Hepatocyte (in vitro differentiated cells): ENCODE measurements at regions not wholly inside any gene's neighbourhood (a gene's known extent, or its start where the extent isn't known, plus 50 kb on each side); places are given as distances from the start of the nearest gene placed in this dataset.

Experiments used
- EZH2 ChIP-seq: fragments of 200-600 bp; sonication (generic); IDR thresholded peaks from 2 replicates; pipeline ENCODE4 v1.6.1; 2016; ENCODE audit warnings: antibody characterized with exemption, mild to moderate bottlenecking, borderline replicate concordance
- TF ChIP-seq, protein P1 (sequence below): fragments of 200-600 bp; sonication (generic); IDR thresholded peaks from 2 replicates; pipeline ENCODE4 v1.5.1; 2016; ENCODE audit warnings: antibody characterized with exemption, mild to moderate bottlenecking; ENCODE audit not compliant: poor library complexity

GRCh38 chr4:46506876-46507275, 116.9 kb upstream of the GABRA2 start:
- no peak for TF ChIP-seq EZH2
- TF ChIP-seq, protein P1, sequence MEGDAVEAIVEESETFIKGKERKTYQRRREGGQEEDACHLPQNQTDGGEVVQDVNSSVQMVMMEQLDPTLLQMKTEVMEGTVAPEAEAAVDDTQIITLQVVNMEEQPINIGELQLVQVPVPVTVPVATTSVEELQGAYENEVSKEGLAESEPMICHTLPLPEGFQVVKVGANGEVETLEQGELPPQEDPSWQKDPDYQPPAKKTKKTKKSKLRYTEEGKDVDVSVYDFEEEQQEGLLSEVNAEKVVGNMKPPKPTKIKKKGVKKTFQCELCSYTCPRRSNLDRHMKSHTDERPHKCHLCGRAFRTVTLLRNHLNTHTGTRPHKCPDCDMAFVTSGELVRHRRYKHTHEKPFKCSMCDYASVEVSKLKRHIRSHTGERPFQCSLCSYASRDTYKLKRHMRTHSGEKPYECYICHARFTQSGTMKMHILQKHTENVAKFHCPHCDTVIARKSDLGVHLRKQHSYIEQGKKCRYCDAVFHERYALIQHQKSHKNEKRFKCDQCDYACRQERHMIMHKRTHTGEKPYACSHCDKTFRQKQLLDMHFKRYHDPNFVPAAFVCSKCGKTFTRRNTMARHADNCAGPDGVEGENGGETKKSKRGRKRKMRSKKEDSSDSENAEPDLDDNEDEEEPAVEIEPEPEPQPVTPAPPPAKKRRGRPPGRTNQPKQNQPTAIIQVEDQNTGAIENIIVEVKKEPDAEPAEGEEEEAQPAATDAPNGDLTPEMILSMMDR, result no peak
